H9 (cell line): ENCODE measurements at regions not wholly inside any gene's neighbourhood (a gene's known extent, or its start where the extent isn't known, plus 50 kb on each side); places are given as distances from the start of the nearest gene placed in this dataset.

ENCODE experiments used
- DNase-seq: peaks from one replicate; pipeline ENCODE4 v3.0.0-alpha.2; 2017
- H2AFZ ChIP-seq: one replicate; pipeline ENCODE4 v1.6.1; 2013; ENCODE audit warnings: mild to moderate bottlenecking, low read length, control low read depth, moderate library complexity
- H2AK5ac ChIP-seq: 2 replicates; pipeline ENCODE4 v1.6.1; 2013; ENCODE audit warnings: low read length, control low read depth, mixed read lengths; ENCODE audit not compliant: insufficient read length
- H2BK120ac ChIP-seq: one replicate; pipeline ENCODE4 v1.6.1; 2013; ENCODE audit warnings: low read depth, mild to moderate bottlenecking, low read length, control low read depth, inconsistent platforms; ENCODE audit not compliant: poor library complexity, severe bottlenecking
- H2BK12ac ChIP-seq: 2 replicates; pipeline ENCODE4 v1.6.1; 2013; ENCODE audit warnings: low read length, control low read depth, mixed read lengths, low read depth; ENCODE audit not compliant: insufficient read length
- H2BK15ac ChIP-seq: 2 replicates; pipeline ENCODE4 v1.6.1; 2013; ENCODE audit warnings: low read depth, low read length, control low read depth
- H2BK20ac ChIP-seq: one replicate; pipeline ENCODE4 v1.6.1; 2013; ENCODE audit warnings: low read depth, mild to moderate bottlenecking, low read length, control low read depth, inconsistent platforms; ENCODE audit not compliant: poor library complexity, severe bottlenecking
- H2BK5ac ChIP-seq: 2 replicates; pipeline ENCODE4 v1.6.1; 2013; ENCODE audit warnings: low read length, control low read depth, mixed read lengths; ENCODE audit not compliant: insufficient read length
- H3K14ac ChIP-seq: 2 replicates; pipeline ENCODE4 v1.6.1; 2013; ENCODE audit warnings: low read length, control low read depth; ENCODE audit not compliant: insufficient read depth
- H3K18ac ChIP-seq: 2 replicates; pipeline ENCODE4 v1.6.1; 2013; ENCODE audit warnings: low read depth, mild to moderate bottlenecking, mixed read lengths, low read length, control low read depth; ENCODE audit not compliant: insufficient read length
- H3K23ac ChIP-seq: 2 replicates; pipeline ENCODE4 v1.6.1; 2013; ENCODE audit warnings: low read length, control low read depth, mixed read lengths, low read depth; ENCODE audit not compliant: insufficient read length
- H3K23me2 ChIP-seq: 2 replicates; pipeline ENCODE4 v1.6.1; 2013; ENCODE audit warnings: low read depth, mild to moderate bottlenecking, mixed read lengths, low read length, control low read depth; ENCODE audit not compliant: insufficient read length, poor library complexity, severe bottlenecking
- H3K27ac ChIP-seq: 2 replicates; pipeline ENCODE4 v1.5.1; 2013; ENCODE audit warnings: low read length, control low read depth, mixed read lengths, low read depth; ENCODE audit not compliant: insufficient read length
- H3K27me3 ChIP-seq: 2 replicates; pipeline ENCODE4 v1.6.1; 2013; ENCODE audit warnings: low read length, control low read depth, inconsistent platforms; ENCODE audit not compliant: insufficient read depth
- H3K4ac ChIP-seq: 2 replicates; pipeline ENCODE4 v1.6.1; 2013; ENCODE audit warnings: low read depth, mild to moderate bottlenecking, control low read depth, inconsistent platforms, low read length, moderate library complexity
- H3K4me1 ChIP-seq: 2 replicates; pipeline ENCODE4 v1.6.1; 2013; ENCODE audit warnings: low read length, control low read depth, inconsistent platforms; ENCODE audit not compliant: insufficient read depth
- H3K4me2 ChIP-seq: 2 replicates; pipeline ENCODE4 v1.6.1; 2013; ENCODE audit warnings: low read length, control low read depth, mixed read lengths; ENCODE audit not compliant: insufficient read length, insufficient read depth
- H3K56ac ChIP-seq: 2 replicates; pipeline ENCODE4 v1.6.1; 2013; ENCODE audit warnings: low read depth, mild to moderate bottlenecking, mixed read lengths, low read length, control low read depth; ENCODE audit not compliant: insufficient read length
- H3K79me1 ChIP-seq: 2 replicates; pipeline ENCODE4 v1.6.1; 2013; ENCODE audit warnings: low read depth, mild to moderate bottlenecking, moderate library complexity, low read length, control low read depth, inconsistent platforms; ENCODE audit not compliant: insufficient read depth, poor library complexity, severe bottlenecking
- H3K79me2 ChIP-seq: 2 replicates; pipeline ENCODE4 v1.6.1; 2013; ENCODE audit warnings: low read length, control low read depth, inconsistent platforms; ENCODE audit not compliant: insufficient read depth
- H3K9ac ChIP-seq: 2 replicates; pipeline ENCODE4 v1.6.1; 2013; ENCODE audit warnings: low read length, control low read depth, mixed read lengths; ENCODE audit not compliant: insufficient read length; ENCODE audit errors: extremely low read depth
- H3K9me3 ChIP-seq: one replicate; pipeline ENCODE4 v1.6.1; 2013; ENCODE audit warnings: low read depth, low read length, inconsistent platforms; ENCODE audit not compliant: control insufficient read depth
- H3T11ph ChIP-seq: one replicate; pipeline ENCODE4 v1.6.1; 2013; ENCODE audit warnings: mild to moderate bottlenecking, low read length, control low read depth, inconsistent platforms
- H4K20me1 ChIP-seq: one replicate; pipeline ENCODE4 v1.6.1; 2013; ENCODE audit not compliant: control insufficient read depth, insufficient read length, insufficient read depth
- H4K5ac ChIP-seq: 2 replicates; pipeline ENCODE4 v1.6.1; 2013; ENCODE audit warnings: low read depth, mild to moderate bottlenecking, mixed read lengths, low read length, control low read depth; ENCODE audit not compliant: insufficient read length
- H4K8ac ChIP-seq: replicated peaks from 2 replicates; pipeline ENCODE4 v1.6.1; 2013; ENCODE audit warnings: low read length, control low read depth, mixed read lengths, low read depth; ENCODE audit not compliant: insufficient read length
- H4K91ac ChIP-seq: 2 replicates; pipeline ENCODE4 v1.6.1; 2013; ENCODE audit warnings: low read depth, mild to moderate bottlenecking, moderate library complexity, mixed read lengths, low read length, control low read depth; ENCODE audit not compliant: insufficient read length
- H3K27ac Mint-ChIP-seq, 3 experiments: 2 replicates in 2 of 3; 3 replicates in 1 of 3; pipeline ENCODE4 v1.8.0; 2020 to 2021; ENCODE audit warnings: mixed read lengths in 3 of 3, mild to moderate bottlenecking in 1 of 3, moderate library complexity in 1 of 3
- H3K27me3 Mint-ChIP-seq: 2 replicates; pipeline ENCODE4 v1.8.0; 2021; ENCODE audit warnings: low read depth, mild to moderate bottlenecking, moderate library complexity, mixed read lengths
- H3K36me3 Mint-ChIP-seq, 3 experiments: 2 replicates in 2 of 3; 3 replicates in 1 of 3; pipeline ENCODE4 v1.8.0; 2020 to 2021; ENCODE audit warnings: low read depth in 3 of 3, mixed read lengths in 3 of 3; ENCODE audit not compliant: insufficient read depth in 1 of 3
- H3K4me1 Mint-ChIP-seq, 2 experiments: 2 replicates each; pipeline ENCODE4 v1.8.0; 2020; ENCODE audit warnings: mixed read lengths in 2 of 2
- H3K4me3 Mint-ChIP-seq, 2 experiments: 2 replicates in 1 of 2; 3 replicates in 1 of 2; pipeline ENCODE4 v1.8.0; 2020 to 2021; ENCODE audit warnings: mild to moderate bottlenecking in 2 of 2, mixed read lengths in 2 of 2, moderate library complexity in 1 of 2
- H3K9me3 Mint-ChIP-seq, 2 experiments: 2 replicates in 1 of 2; 3 replicates in 1 of 2; pipeline ENCODE4 v1.8.0; 2020; ENCODE audit warnings: mild to moderate bottlenecking in 2 of 2, mixed read lengths in 2 of 2, moderate library complexity in 1 of 2
- CTCF ChIP-seq: fragments of 200-600 bp; sonication (generic); conservative IDR thresholded peaks from 3 replicates; pipeline ENCODE4 v1.8.0; 2021; ENCODE audit warnings: antibody characterized with exemption, mild to moderate bottlenecking

- no peaks in the 10 kb centered on the region for H3K9me3 ChIP-seq
- H3K79me2 ChIP-seq: no peaks in the 10 kb centered on the region
- H3K4me1 ChIP-seq: no peaks in the 10 kb centered on the region
These were observed 442.3 kb downstream of the NPIPA7 start for GRCh38 chr16:16821261-16821660.

More at GRCh38 chr16:16821261-16821660, 442.3 kb downstream of the NPIPA7 start:
- Histone ChIP-seq H2AK5ac (no peak overlapping the region), H3K56ac (no peak overlapping the region), H3K9ac (no peak overlapping the region), H2AFZ (no peak overlapping the region), H2BK120ac (no peak overlapping the region), H3K27me3 (no peaks in the 10 kb centered on the region), H3K23me2 (no peaks in the 10 kb centered on the region), H2BK12ac (no peak overlapping the region), H3K79me1 (no peaks in the 10 kb centered on the region), H3K4me2 (no peak overlapping the region), H3K18ac (no peak overlapping the region), H3K27ac (no peak overlapping the region), H3K4ac (no peak overlapping the region), H2BK15ac (no peak overlapping the region), H3K23ac (no peak overlapping the region), H4K91ac (no peak overlapping the region), H2BK5ac (no peak overlapping the region), H4K8ac (no peak overlapping the region), H4K20me1 (no peaks in the 10 kb centered on the region), H2BK20ac (no peak overlapping the region), H3K14ac (no peak overlapping the region), H4K5ac (no peak overlapping the region), H3T11ph (no peak overlapping the region)
- DNase-seq: no peak
- no peaks in the 10 kb centered on the region for H3K4me1 Mint-ChIP-seq
- H3K4me3 Mint-ChIP-seq: no peak overlapping the region
- peaks cover 13% of the 10 kb centered on the region for H3K27me3 Mint-ChIP-seq
- H3K36me3 Mint-ChIP-seq: peaks cover 2 to 10% (median 6%) of the 10 kb centered on the region in 3 experiments; a peak in 3 of 7 replicates
- no peak overlapping the region for H3K27ac Mint-ChIP-seq
- TF ChIP-seq CTCF: no peak
- H3K9me3 Mint-ChIP-seq: peaks cover 11 to 19% of the 10 kb centered on the region in 2 experiments
